HG03060 (cell line): ENCODE measurements at regions not wholly inside any gene's neighbourhood (a gene's known extent, or its start where the extent isn't known, plus 50 kb on each side); places are given as distances from the start of the nearest gene placed in this dataset.

Experiments
- ATAC-seq: cut with Tn5 transposase; IDR thresholded peaks from one replicate; pipeline ENCODE4 v1.9.1; 2021; ENCODE audit warnings: low read depth, moderate number of reproducible peaks; ENCODE audit not compliant: unreplicated experiment

DNA sequence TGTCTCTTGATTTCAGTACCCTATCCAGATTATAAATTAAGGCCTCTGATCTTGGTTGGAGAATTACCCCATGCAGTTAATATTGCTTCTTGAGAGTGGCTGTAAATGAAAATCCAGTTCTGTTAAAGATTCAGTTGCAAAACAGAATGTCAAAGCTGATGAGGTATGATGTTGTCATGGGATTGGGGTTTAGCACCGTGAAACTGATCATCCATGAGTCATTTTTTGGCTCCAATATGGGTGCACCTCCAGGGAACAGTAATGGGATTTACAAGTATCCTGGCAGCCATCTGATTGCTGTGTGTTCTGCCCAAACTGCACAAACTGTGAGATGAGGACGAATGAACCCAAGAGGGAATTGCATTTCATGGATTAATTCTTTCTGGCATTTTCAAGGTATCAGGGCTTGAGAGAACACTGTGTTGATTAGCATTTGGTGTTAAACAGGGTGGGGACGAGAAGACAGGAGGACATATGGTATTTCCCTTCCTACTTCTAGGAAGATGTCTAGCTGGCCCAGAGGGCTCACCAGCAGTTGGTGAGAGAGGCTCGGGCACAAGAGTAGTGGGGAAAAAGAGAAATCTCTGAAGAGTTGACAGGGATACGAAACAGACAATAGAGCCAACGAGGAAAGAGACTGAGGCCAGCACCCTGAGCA, 214.7 kb downstream of the GAS1 start:
- no peak for ATAC-seq

GRCh38 chr9:86731511-86732063, 215.7 kb downstream of the GAS1 start:
- ATAC-seq = no peak

- no peak for ATAC-seq
Observed at GRCh38 chr9:86730163-86730928, 217.0 kb downstream of the GAS1 start.

DNA sequence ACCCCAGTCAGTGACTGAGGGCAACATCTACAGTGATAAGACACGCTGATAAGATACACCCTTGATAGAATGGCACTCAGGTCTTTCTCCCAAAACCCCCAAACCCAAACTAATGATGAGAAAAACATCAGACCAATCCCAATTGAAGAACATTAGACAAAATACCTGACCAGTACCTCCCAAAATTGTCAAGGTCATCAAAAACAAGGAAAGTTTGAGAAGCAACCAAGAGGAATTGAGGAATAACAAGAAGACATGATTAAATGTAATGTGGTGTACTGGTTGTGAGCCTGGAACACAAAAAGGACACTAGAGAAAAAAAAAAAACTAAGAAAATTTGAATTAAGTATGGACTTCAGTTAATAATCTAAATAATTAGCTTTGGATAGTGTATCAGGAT, 222.8 kb downstream of the GAS1 start:
- no peak for ATAC-seq

DNA sequence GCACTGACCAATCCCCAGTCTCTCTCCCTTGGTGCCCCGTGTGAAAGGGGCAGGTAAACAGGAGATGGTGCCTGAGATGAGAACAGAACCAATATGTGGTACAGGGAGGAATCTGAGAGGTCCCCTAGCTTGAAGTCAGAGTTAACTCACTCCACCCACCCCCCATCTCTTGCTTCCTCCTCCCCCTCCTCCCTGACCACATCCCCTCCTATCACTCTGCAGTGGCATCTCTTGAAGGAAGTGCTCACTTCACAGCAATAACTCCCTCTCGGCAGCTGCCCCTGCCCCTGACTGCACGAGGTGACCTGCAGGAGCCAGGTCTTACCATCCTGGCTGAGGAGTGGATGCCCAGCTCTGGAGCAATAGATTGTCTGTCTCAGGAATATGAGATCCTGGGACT, 224.0 kb downstream of the GAS1 start:
- no peak for ATAC-seq

GRCh38 chr9:86722706-86723075, 224.6 kb downstream of the GAS1 start:
- no peak for ATAC-seq

DNA sequence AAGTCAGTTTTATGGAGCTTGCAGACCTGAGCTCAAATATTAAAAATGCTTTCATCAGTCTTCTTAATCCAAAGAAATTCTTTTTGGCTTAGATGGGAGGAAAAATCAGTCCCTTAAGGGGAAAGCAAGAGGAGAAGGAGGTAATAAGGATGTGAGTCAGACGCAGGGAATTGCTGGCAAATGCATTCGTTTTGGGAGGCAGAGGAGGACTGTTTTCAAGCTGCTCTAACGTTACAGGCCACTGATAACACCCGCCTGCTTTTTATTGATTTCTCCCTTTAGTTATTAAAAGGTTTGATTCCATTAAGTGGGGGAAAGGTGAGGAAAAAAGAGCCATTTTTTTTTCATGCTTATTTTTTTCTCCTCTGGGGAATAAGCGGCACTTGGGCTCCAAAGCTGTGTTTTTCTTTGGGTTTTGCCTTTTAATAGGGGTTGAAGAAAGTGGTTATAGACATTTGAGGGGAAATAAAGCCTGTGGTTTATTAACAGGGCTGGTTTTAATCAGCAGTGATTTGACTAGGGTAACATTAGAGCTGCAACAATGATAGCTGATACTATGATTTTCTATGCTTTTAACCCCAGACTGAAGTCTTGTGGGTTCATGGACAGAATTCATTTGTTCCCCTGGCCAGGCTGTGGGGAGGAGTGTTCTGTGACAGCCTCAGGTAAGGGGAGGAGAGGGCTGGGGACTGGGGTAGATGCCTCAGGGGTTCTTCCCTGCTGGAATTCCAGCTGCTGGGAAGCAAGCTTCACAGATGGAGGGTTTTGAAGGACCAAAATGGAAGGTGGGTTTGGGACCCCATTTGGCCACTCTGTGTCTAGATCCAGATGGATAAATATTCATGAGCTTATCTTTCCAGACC, 225.2 kb downstream of the GAS1 start:
- ATAC-seq = no peak

DNA sequence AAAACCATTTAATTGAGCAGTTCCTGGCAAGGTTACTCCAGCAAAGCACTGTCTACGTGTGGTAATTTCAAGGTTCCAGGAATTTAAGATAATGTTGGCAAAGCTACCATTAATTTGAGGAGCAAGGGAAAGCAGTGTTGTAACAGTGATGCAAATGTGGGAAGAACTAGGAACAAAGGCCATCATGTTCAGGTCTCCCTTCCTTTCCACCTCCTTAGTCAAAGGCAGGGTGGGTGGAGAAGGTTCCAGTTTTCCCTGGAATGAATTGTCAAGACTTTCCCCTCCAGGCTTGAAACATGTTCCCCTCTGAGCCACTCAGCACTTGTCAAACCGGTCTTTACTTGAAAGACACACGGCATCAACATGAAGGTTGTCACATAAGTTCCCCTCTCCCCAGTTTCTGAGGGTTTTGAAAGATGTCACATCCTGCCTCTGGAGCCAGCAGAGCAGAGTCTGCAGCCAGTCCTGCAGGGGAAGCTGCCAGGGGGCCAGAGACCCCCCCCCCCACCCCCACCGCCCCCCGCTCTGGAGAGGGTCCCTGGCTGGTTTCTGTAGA, 226.0 kb downstream of the GAS1 start:
- no peak for ATAC-seq

DNA sequence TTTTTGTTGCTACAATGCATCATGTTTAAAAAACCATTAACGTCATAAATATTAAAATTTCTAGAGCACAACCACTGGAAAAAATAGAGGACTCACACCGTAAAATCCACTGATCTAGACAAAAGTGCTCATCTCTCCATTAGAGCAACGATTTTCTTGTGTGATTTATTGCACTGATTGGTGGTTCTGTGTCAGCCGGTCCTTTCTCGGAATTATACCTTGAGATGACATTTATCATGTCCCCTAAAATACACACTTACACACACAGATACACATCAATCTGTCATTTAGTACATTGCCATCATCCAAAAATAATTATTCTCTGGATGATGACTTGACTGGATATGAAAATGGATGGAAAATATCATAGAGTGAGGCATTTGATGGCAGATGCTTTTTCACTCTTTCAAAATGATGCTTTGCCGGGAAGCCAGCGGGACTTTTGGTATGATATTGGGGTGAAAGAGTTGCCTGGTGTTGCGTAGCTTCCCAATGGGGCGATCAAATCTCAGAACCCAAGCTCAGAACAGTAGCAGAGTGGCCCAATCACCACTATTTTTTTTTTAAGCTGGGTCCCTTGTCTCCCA, 226.6 kb downstream of the GAS1 start:
- ATAC-seq = no peak

GRCh38 chr9:86718388-86719049, 228.8 kb downstream of the GAS1 start:
- no peak for ATAC-seq

GRCh38 chr9:86716326-86716922, 230.9 kb downstream of the GAS1 start:
- no peak for ATAC-seq

DNA sequence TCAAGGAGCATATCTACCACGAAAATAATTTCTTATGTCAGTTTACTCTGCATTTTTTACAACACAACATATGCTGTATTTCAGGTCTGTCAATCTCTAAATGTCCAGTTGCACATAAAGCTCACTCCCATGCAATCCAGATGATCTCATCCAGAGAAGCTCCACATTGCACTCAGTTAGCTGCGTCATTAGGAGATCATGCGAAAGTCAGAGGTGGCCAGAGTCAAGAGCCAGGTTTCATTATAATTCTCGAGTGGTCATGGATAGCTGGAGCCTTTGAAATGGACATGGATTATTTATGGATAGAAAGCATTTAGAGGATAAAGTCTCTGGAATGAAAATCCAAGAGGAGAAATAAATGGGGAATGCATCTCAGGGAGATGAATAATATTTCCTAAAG, 232.3 kb downstream of the GAS1 start:
- ATAC-seq = no peak

DNA sequence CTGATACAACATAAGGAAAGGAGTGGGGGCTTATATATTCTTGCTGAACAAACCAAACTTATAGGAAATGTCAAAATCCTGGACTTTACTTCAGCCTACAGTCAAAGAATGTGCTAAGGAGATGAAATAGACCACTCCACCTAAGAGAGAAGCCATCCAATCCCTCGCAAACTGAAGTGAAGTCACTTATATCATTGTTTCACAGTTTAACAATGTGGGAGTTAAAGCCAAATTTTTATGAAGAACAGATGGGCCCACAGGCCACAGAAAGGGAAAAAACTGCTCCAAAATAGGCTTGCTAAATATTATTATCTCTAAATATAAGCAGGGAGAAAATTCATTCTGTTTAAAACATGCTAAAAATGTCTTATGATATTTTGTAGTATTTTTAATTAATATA, 233.3 kb downstream of the GAS1 start:
- ATAC-seq = no peak

DNA sequence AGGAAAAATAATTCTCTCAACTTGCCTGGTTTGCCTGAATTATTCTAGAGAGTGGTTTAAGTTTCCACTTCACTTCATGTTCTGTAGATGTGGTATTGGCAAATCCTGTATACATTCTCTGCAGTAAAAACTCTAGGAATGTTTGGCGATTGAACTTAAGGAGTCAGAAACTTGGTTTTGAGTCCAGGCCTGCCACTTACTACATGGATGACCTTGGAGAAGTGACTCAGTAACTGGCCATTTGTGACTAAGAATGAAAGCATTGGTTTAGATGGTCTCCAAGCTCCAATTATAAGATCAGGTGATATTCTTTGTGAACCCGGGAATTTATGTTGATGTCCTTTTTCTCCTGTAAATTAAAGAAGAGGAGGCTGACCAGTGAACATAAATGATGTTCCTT, 233.8 kb downstream of the GAS1 start:
- no peak for ATAC-seq

DNA sequence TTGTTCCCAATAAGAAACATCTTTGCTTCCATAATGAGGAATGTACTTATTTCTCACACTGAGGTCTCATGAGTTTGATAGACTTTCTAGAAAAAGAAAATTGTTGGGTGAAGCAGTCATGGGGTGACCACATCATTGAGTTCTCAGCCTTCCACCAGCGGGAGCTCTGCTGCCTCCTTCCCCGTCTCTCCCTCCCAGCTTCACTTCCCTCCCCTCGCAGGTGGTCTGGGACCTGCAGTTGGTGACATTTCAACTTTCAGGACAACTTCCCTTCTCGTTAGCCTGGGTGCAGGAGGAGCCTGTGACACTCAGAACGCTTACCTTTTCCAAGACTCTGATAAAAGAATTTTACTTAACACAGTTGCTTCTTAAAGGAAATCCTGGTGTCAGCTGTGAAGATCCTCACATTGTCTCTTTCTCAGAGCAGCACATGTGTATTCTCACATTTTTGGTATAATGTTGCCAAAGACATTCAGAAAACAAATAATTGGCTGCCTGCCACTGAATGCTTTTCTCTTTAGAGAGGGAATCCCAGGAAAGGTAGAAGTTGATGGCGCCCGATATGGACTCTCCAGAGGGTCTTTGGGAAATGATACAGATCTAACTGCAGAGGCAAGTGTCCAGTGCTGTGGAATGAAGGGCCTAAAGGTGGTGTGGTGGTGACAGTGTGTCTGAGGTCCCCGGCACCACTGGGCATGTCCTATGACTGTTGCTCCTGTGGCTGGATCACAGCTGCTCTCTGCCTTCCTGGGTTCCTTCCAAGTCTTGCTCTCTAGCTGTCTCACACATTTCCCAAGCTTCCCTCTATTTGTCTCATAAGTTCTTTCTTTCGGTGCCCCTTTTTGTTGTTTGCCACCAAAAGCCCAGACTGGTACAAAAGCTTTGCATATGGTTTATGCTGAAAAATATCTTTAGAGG, 238.1 kb downstream of the GAS1 start:
- no peak for ATAC-seq

GRCh38 chr9:86707932-86708510, 239.3 kb downstream of the GAS1 start:
- no peak for ATAC-seq

DNA sequence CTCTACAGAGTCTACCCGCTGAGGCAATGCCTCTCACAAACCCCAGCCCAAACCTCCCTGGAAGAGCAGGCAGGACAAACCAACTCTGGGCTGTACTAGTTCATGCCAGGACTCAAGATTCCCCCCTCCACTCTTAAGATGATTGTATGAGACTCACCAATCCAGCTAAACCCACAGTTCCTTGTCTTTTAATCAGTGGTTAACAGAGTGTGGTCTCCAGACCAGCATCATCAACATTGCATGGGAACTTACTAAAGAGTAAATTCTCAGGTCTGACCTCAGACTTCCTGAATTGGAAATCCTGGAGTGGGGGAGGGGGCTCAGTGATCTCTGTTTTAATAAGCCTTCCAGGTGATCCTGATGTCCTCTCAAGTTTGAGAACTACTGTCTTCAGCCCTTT, 240.9 kb downstream of the GAS1 start:
- ATAC-seq = no peak

- no peak for ATAC-seq
Observed at GRCh38 chr9:86705490-86705889, 241.8 kb downstream of the GAS1 start.
